Mesothelial cell of epicardium (in vitro differentiated cells): ENCODE measurements at regions not wholly inside any gene's neighbourhood (a gene's known extent, or its start where the extent isn't known, plus 50 kb on each side); places are given as distances from the start of the nearest gene placed in this dataset.
"Not testable (repeated sequence)": the region's sequence is repeated elsewhere in the genome, so short reads cannot be mapped to it uniquely, and the experiment has no call there.

Source experiments
- DNase-seq, 2 experiments: peaks; one replicate each; pipeline ENCODE4 v3.0.0; 2021; ENCODE audit warnings: low spot score in 2 of 2; ENCODE audit not compliant: unreplicated experiment in 2 of 2
- H3K27ac Mint-ChIP-seq: 2 replicates; pipeline ENCODE4 v1.8.0; 2021; ENCODE audit warnings: mixed read lengths
- H3K27me3 Mint-ChIP-seq: 2 replicates; pipeline ENCODE4 v1.8.0; 2021; ENCODE audit warnings: low read depth, mixed read lengths
- H3K36me3 Mint-ChIP-seq: 2 replicates; pipeline ENCODE4 v1.8.0; 2021; ENCODE audit warnings: mixed read lengths
- H3K4me1 Mint-ChIP-seq: 2 replicates; pipeline ENCODE4 v1.8.0; 2021; ENCODE audit warnings: mixed read lengths
- H3K4me3 Mint-ChIP-seq: 2 replicates; pipeline ENCODE4 v1.8.0; 2021; ENCODE audit warnings: mild to moderate bottlenecking, moderate library complexity, mixed read lengths
- H3K9me3 Mint-ChIP-seq: 2 replicates; pipeline ENCODE4 v1.8.0; 2021; ENCODE audit warnings: mixed read lengths
- TF ChIP-seq, protein P1 (sequence below): fragments of 200-600 bp; sonication (generic); IDR thresholded peaks from one replicate; pipeline ENCODE4 v1.5.0; 2021; ENCODE audit warnings: antibody characterized with exemption; ENCODE audit not compliant: unreplicated experiment

DNA sequence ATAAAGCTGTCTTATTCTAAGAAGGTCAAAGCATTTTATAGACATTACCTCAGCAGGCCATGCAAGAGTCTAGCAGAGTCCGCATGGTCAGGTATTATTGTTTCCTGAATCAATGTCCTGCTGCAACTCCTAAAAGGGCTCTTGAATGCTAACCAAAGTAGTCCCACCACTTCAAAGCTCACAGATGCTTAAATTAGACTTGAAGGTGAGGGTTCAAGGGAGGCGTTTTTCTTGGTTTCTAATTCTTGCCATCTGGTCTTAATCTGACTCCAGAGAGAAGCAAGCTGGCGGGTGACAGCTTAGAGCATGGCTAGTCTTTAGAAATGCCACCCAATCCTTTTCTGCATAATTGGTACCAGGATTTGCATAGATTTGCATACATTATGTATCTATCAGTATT is 226.3 kb downstream of the MREG start:
- no peak overlapping the region for H3K27ac Mint-ChIP-seq
- TF ChIP-seq, protein P1, sequence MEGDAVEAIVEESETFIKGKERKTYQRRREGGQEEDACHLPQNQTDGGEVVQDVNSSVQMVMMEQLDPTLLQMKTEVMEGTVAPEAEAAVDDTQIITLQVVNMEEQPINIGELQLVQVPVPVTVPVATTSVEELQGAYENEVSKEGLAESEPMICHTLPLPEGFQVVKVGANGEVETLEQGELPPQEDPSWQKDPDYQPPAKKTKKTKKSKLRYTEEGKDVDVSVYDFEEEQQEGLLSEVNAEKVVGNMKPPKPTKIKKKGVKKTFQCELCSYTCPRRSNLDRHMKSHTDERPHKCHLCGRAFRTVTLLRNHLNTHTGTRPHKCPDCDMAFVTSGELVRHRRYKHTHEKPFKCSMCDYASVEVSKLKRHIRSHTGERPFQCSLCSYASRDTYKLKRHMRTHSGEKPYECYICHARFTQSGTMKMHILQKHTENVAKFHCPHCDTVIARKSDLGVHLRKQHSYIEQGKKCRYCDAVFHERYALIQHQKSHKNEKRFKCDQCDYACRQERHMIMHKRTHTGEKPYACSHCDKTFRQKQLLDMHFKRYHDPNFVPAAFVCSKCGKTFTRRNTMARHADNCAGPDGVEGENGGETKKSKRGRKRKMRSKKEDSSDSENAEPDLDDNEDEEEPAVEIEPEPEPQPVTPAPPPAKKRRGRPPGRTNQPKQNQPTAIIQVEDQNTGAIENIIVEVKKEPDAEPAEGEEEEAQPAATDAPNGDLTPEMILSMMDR = no peak
- no peak overlapping the region for H3K4me3 Mint-ChIP-seq
- H3K4me1 Mint-ChIP-seq = peaks cover 14% of the 10 kb centered on the region
- no peaks in the 10 kb centered on the region for H3K27me3 Mint-ChIP-seq
- no peaks in the 10 kb centered on the region for H3K36me3 Mint-ChIP-seq
- no peak for DNase-seq
- H3K9me3 Mint-ChIP-seq = no peaks in the 10 kb centered on the region

DNA sequence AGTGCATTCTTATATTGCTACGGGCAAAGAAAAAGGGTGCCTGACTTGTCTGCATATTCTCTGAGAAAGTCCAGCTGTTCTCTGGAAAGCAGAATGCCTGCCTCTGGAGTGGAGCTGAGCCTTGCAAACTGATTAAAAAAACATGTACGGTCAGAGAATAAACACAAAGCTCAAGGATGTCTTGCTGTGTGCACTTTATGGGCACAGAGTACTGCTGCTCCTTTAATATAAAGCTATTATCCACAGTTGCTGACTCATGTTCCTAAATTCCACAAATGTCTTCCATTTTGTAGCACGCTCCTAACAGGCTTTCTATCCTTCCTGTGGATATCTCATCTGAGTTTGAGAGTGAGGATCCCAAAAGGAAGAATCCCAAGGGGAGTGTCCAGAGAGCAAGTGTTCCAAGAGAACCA is 229.0 kb downstream of the MREG start:
- Mint-ChIP-seq H3K4me3 (no peak overlapping the region), H3K9me3 (no peaks in the 10 kb centered on the region), H3K27ac (peak overlapping the region; percentile 51), H3K4me1 (peaks cover 11% of the 10 kb centered on the region), H3K27me3 (no peaks in the 10 kb centered on the region), H3K36me3 (no peaks in the 10 kb centered on the region)
- DNase-seq = no peak
- TF ChIP-seq, protein P1 = no peak

GRCh38 chr2:215783640-215784039 is 229.7 kb downstream of the MREG start:
- not testable (repeated sequence) for DNase-seq, H3K9me3 Mint-ChIP-seq, H3K4me3 Mint-ChIP-seq, H3K27me3 Mint-ChIP-seq, H3K36me3 Mint-ChIP-seq
- Mint-ChIP-seq H3K27ac (peak overlapping the region; percentile 27), H3K4me1 (peaks cover 11% of the 10 kb centered on the region)

GRCh38 chr2:215782965-215783364 is 230.4 kb downstream of the MREG start:
- no peak overlapping the region for H3K27ac Mint-ChIP-seq
- H3K27me3 Mint-ChIP-seq = no peaks in the 10 kb centered on the region
- TF ChIP-seq, protein P1 = no peak
- peaks cover 11% of the 10 kb centered on the region for H3K4me1 Mint-ChIP-seq
- H3K4me3 Mint-ChIP-seq = no peak overlapping the region
- H3K9me3 Mint-ChIP-seq = no peaks in the 10 kb centered on the region
- no peak for DNase-seq
- no peaks in the 10 kb centered on the region for H3K36me3 Mint-ChIP-seq

DNA sequence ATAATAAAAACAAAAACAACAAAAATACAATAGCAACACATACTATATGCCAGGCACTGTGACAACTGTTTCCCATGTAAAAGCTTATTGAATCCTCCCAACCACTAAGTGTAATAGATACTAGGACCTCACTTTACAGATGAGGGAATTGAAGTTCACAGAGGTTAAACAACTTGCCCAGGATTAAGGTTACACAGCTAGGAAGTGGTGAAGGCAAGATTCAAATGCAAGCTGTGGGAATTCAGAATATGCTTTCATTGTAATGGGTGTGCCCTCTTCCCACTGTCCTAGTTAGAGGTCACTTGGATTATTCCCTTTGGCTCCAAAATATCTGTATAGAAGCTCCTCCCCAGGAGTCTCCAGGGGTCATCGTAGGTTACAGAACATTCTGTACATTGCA is 231.1 kb downstream of the MREG start:
- Mint-ChIP-seq H3K4me1 (peaks cover 11% of the 10 kb centered on the region), H3K4me3 (no peak overlapping the region), H3K9me3 (no peaks in the 10 kb centered on the region), H3K27me3 (no peaks in the 10 kb centered on the region), H3K27ac (no peak overlapping the region), H3K36me3 (no peaks in the 10 kb centered on the region)
- TF ChIP-seq, protein P1 = no peak
- no peak for DNase-seq

GRCh38 chr2:215780907-215781685 is 232.3 kb downstream of the MREG start:
- Mint-ChIP-seq H3K27ac (no peak overlapping the region), H3K9me3 (no peaks in the 10 kb centered on the region), H3K4me3 (no peak overlapping the region), H3K4me1 (peaks cover 19% of the 10 kb centered on the region), H3K27me3 (no peaks in the 10 kb centered on the region), H3K36me3 (no peaks in the 10 kb centered on the region)
- TF ChIP-seq, protein P1 = no peak
- no peak for DNase-seq
